ENCODE measurements at regions not wholly inside any gene's neighbourhood (a gene's known extent, or its start where the extent isn't known, plus 50 kb on each side); places are given as distances from the start of the nearest gene placed in this dataset.

GRCh38 chr13:90769387-90769786 lies 578.1 kb upstream of the MIR17HG start:
- H3K4me1 Mint-ChIP-seq, result peaks cover 4% of the 10 kb centered on the region
- DNase-seq (ENCODE audit: low read depth, low spot score), result no peak
- no peak overlapping the region for H3K27ac Mint-ChIP-seq (ENCODE audit: unreplicated experiment)
- no peak overlapping the region for H3K4me3 Mint-ChIP-seq
- TF ChIP-seq CTCF (conservative IDR thresholded peaks at IDR 0.05), result no peak
- no peaks in the 10 kb centered on the region for H3K36me3 Mint-ChIP-seq (ENCODE audit: low read depth)
- H3K9me3 Mint-ChIP-seq, result no peaks in the 10 kb centered on the region
- H3K27me3 Mint-ChIP-seq (ENCODE audit: low read depth), result no peaks in the 10 kb centered on the region

- Mint-ChIP-seq H3K27me3 (ENCODE audit: low read depth) (no peaks in the 10 kb centered on the region), H3K36me3 (ENCODE audit: low read depth) (no peaks in the 10 kb centered on the region), H3K4me3 (no peak overlapping the region), H3K9me3 (no peaks in the 10 kb centered on the region), H3K4me1 (peaks cover 4% of the 10 kb centered on the region), H3K27ac (ENCODE audit: unreplicated experiment) (no peak overlapping the region)
- no peak for TF ChIP-seq CTCF (conservative IDR thresholded peaks at IDR 0.05)
- DNase-seq (ENCODE audit: low read depth, low spot score), result no peak
These were observed 577.2 kb upstream of the MIR17HG start for GRCh38 chr13:90770334-90770733.

GRCh38 chr13:90773681-90774080 lies 573.8 kb upstream of the MIR17HG start:
- Mint-ChIP-seq H3K4me3 (no peak overlapping the region), H3K27ac (ENCODE audit: unreplicated experiment) (no peak overlapping the region), H3K36me3 (ENCODE audit: low read depth) (no peaks in the 10 kb centered on the region), H3K27me3 (ENCODE audit: low read depth) (no peaks in the 10 kb centered on the region), H3K4me1 (peaks cover 4% of the 10 kb centered on the region), H3K9me3 (no peaks in the 10 kb centered on the region)
- DNase-seq (ENCODE audit: low read depth, low spot score), result no peak
- TF ChIP-seq CTCF (conservative IDR thresholded peaks at IDR 0.05), result no peak

- no peak for TF ChIP-seq CTCF (conservative IDR thresholded peaks at IDR 0.05)
- Mint-ChIP-seq H3K4me1 (peaks cover 4% of the 10 kb centered on the region), H3K27ac (ENCODE audit: unreplicated experiment) (no peak overlapping the region), H3K27me3 (ENCODE audit: low read depth) (no peaks in the 10 kb centered on the region), H3K36me3 (ENCODE audit: low read depth) (no peaks in the 10 kb centered on the region), H3K4me3 (no peak overlapping the region), H3K9me3 (no peaks in the 10 kb centered on the region)
- no peak for DNase-seq (ENCODE audit: low read depth, low spot score)
These were observed 571.3 kb upstream of the MIR17HG start for GRCh38 chr13:90776051-90776748.

GRCh38 chr13:90783273-90783672 lies 564.2 kb upstream of the MIR17HG start:
- Mint-ChIP-seq H3K27me3 (ENCODE audit: low read depth) (no peaks in the 10 kb centered on the region), H3K4me1 (no peaks in the 10 kb centered on the region), H3K9me3 (no peaks in the 10 kb centered on the region), H3K27ac (ENCODE audit: unreplicated experiment) (no peak overlapping the region), H3K36me3 (ENCODE audit: low read depth) (no peaks in the 10 kb centered on the region), H3K4me3 (no peak overlapping the region)
- no peak for DNase-seq (ENCODE audit: low read depth, low spot score)
- no peak for TF ChIP-seq CTCF (conservative IDR thresholded peaks at IDR 0.05)
